ENCODE measurements at regions not wholly inside any gene's neighbourhood (a gene's known extent, or its start where the extent isn't known, plus 50 kb on each side); places are given as distances from the start of the nearest gene placed in this dataset.
"Not testable (repeated sequence)": the region's sequence is repeated elsewhere in the genome, so short reads cannot be mapped to it uniquely, and the experiment has no call there.

GRCh38 chr12:20003252-20003651 is 365.1 kb upstream of the PDE3A start:
- Histone ChIP-seq H3K9me3 (ENCODE audit: low read length) (no peaks in the 10 kb centered on the region), H3K27ac (ENCODE audit: low read depth, low read length, poor library complexity, severe bottlenecking) (no peak overlapping the region), H3K4me2 (ENCODE audit: low read length) (no peak overlapping the region), H3K9me2 (ENCODE audit: insufficient read depth, low read length) (no peaks in the 10 kb centered on the region), H3K79me2 (ENCODE audit: insufficient read depth, low read depth, low read length) (no peaks in the 10 kb centered on the region), H3K4me1 (ENCODE audit: insufficient read depth, low read length, poor library complexity, severe bottlenecking) (no peaks in the 10 kb centered on the region), H3K4me3 (ENCODE audit: low read depth, low read length, poor library complexity, severe bottlenecking) (no peak overlapping the region), H3K36me3 (ENCODE audit: insufficient read depth, low read length) (no peaks in the 10 kb centered on the region), H2AFZ (ENCODE audit: low read length) (no peak overlapping the region), H4K20me1 (ENCODE audit: insufficient read depth, low read length) (no peaks in the 10 kb centered on the region)
- POLR2A ChIA-PET = no interaction called here
- BruUV-seq (replicated peaks) = no TSS peak
- TF ChIP-seq CTCF (conservative IDR thresholded peaks at IDR 0.05; ENCODE audit: low read length) (no peak), EZH2phosphoT487 (IDR thresholded peaks at IDR 0.05; ENCODE audit: borderline replicate concordance, low read depth, low read length) (no peak)
- CTCF ChIA-PET (ENCODE audit: unreplicated experiment) = no interaction called here
- DNase-seq (ENCODE audit: low spot score) = no peak
- intact Hi-C loops (cut with micrococcal nuclease; ENCODE audit: unreplicated experiment) = no loop called here

GRCh38 chr12:20004952-20005351 is 363.4 kb upstream of the PDE3A start:
- CTCF ChIA-PET (ENCODE audit: unreplicated experiment) = no interaction called here
- Histone ChIP-seq H3K36me3 (ENCODE audit: insufficient read depth, low read length) (no peaks in the 10 kb centered on the region), H3K4me1 (ENCODE audit: insufficient read depth, low read length, poor library complexity, severe bottlenecking) (no peaks in the 10 kb centered on the region), H3K79me2 (ENCODE audit: insufficient read depth, low read depth, low read length) (no peaks in the 10 kb centered on the region), H3K4me2 (ENCODE audit: low read length) (no peak overlapping the region), H3K9me2 (ENCODE audit: insufficient read depth, low read length) (no peaks in the 10 kb centered on the region), H3K9me3 (ENCODE audit: low read length) (no peaks in the 10 kb centered on the region), H3K27ac (ENCODE audit: low read depth, low read length, poor library complexity, severe bottlenecking) (no peak overlapping the region), H4K20me1 (ENCODE audit: insufficient read depth, low read length) (no peaks in the 10 kb centered on the region), H2AFZ (ENCODE audit: low read length) (no peak overlapping the region), H3K4me3 (ENCODE audit: low read depth, low read length, poor library complexity, severe bottlenecking) (no peak overlapping the region)
- POLR2A ChIA-PET = interaction anchor here (0.7 kb wide), 1 partner anchor 67 kb away, joined by 4 read pairs; no protein-coding TSS in a partner anchor
- TF ChIP-seq CTCF (conservative IDR thresholded peaks at IDR 0.05; ENCODE audit: low read length) (no peak), EZH2phosphoT487 (IDR thresholded peaks at IDR 0.05; ENCODE audit: borderline replicate concordance, low read depth, low read length) (no peak)
- intact Hi-C loops (cut with micrococcal nuclease; ENCODE audit: unreplicated experiment) = no loop called here
- no peak for DNase-seq (ENCODE audit: low spot score)
- no TSS peak for BruUV-seq (replicated peaks)

- H3K4me1 ChIP-seq (ENCODE audit: insufficient read depth, low read length, poor library complexity, severe bottlenecking) = no peaks in the 10 kb centered on the region
- intact Hi-C loops (cut with micrococcal nuclease; ENCODE audit: unreplicated experiment) = no loop called here
- H3K4me3 ChIP-seq (ENCODE audit: low read depth, low read length, poor library complexity, severe bottlenecking) = no peak overlapping the region
- H3K9me3 ChIP-seq (ENCODE audit: low read length) = peaks cover 5% of the 10 kb centered on the region; the same call in 1 of the 2 replicates
- BruUV-seq (replicated peaks) = no TSS peak
- no peaks in the 10 kb centered on the region for H3K36me3 ChIP-seq (ENCODE audit: insufficient read depth, low read length)
- ChIA-PET CTCF (ENCODE audit: unreplicated experiment) (no interaction called here), POLR2A (interaction anchor here (0.6 to 1.0 kb wide), 2 partner anchors 66 to 307 kb away, joined by 3 read pairs; no protein-coding TSS in a partner anchor)
- H4K20me1 ChIP-seq (ENCODE audit: insufficient read depth, low read length) = no peaks in the 10 kb centered on the region
- H2AFZ ChIP-seq (ENCODE audit: low read length) = no peak overlapping the region
- TF ChIP-seq CTCF (conservative IDR thresholded peaks at IDR 0.05; ENCODE audit: low read length) = no peak
- no peak for TF ChIP-seq EZH2phosphoT487 (IDR thresholded peaks at IDR 0.05; ENCODE audit: borderline replicate concordance, low read depth, low read length)
- no peaks in the 10 kb centered on the region for H3K79me2 ChIP-seq (ENCODE audit: insufficient read depth, low read depth, low read length)
- H3K4me2 ChIP-seq (ENCODE audit: low read length) = no peak overlapping the region
- no peak for DNase-seq (ENCODE audit: low spot score)
- H3K27ac ChIP-seq (ENCODE audit: low read depth, low read length, poor library complexity, severe bottlenecking) = no peak overlapping the region
- no peaks in the 10 kb centered on the region for H3K9me2 ChIP-seq (ENCODE audit: insufficient read depth, low read length)
Observed at GRCh38 chr12:20006871-20007730, 361.2 kb upstream of the PDE3A start.

GRCh38 chr12:20009965-20010364 is 358.4 kb upstream of the PDE3A start:
- CTCF ChIA-PET (ENCODE audit: unreplicated experiment) = not testable (repeated sequence)

More at GRCh38 chr12:20009965-20010364, 358.4 kb upstream of the PDE3A start:
- H3K36me3 ChIP-seq (ENCODE audit: insufficient read depth, low read length); H3K9me3 ChIP-seq (ENCODE audit: low read length); H4K20me1 ChIP-seq (ENCODE audit: insufficient read depth, low read length); H3K9me2 ChIP-seq (ENCODE audit: insufficient read depth, low read length); H2AFZ ChIP-seq (ENCODE audit: low read length); DNase-seq (ENCODE audit: low spot score); intact Hi-C loops (cut with micrococcal nuclease; ENCODE audit: unreplicated experiment); H3K4me3 ChIP-seq (ENCODE audit: low read depth, low read length, poor library complexity, severe bottlenecking); H3K4me2 ChIP-seq (ENCODE audit: low read length); H3K4me1 ChIP-seq (ENCODE audit: insufficient read depth, low read length, poor library complexity, severe bottlenecking); H3K79me2 ChIP-seq (ENCODE audit: insufficient read depth, low read depth, low read length); BruUV-seq (replicated peaks); H3K27ac ChIP-seq (ENCODE audit: low read depth, low read length, poor library complexity, severe bottlenecking); POLR2A ChIA-PET: not testable (repeated sequence)
